ENCODE measurements at regions not wholly inside any gene's neighbourhood (a gene's known extent, or its start where the extent isn't known, plus 50 kb on each side); places are given as distances from the start of the nearest gene placed in this dataset.

DNA sequence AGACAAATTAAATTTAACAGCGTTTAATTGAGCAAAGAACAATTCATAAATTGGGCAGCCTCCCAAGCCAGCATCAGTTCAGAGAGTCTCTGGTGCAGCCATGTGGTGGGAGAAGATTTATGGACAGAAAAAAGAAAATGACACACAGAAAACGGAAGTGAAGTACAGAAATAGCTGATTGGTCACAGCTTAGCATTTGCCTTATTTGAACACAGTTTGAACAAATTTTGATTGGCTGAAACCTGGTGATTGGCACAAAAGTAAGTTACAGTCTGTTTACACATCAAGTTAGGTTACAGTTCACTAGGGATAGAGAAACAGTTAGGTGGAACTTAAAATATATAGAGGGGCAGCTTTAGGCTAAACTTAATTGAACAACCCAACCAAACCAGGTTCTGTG is 720.1 kb downstream of the TYW1 start:
- Histone ChIP-seq H3K4me1 (ENCODE audit: insufficient read depth, low read length, poor library complexity, severe bottlenecking) (no peaks in the 10 kb centered on the region), H4K20me1 (ENCODE audit: insufficient read depth, low read length, poor library complexity, severe bottlenecking) (no peaks in the 10 kb centered on the region), H3K9ac (ENCODE audit: low read depth, low read length, poor library complexity, severe bottlenecking) (no peak overlapping the region), H3K9me2 (replicated peaks; ENCODE audit: low read depth, low read length) (no peaks in the 10 kb centered on the region), H3K4me3 (ENCODE audit: low read length, poor library complexity, severe bottlenecking) (no peak overlapping the region), H3K4me2 (ENCODE audit: low read depth, low read length, poor library complexity, severe bottlenecking) (no peak overlapping the region), H3K9me3 (ENCODE audit: insufficient read depth, low read depth, low read length) (no peaks in the 10 kb centered on the region; the same call in 1 of the 2 replicates), H3F3A (ENCODE audit: low read depth) (no peaks in the 10 kb centered on the region), H3K79me2 (ENCODE audit: insufficient read depth, low read length) (no peaks in the 10 kb centered on the region), H3K36me3 (ENCODE audit: insufficient read depth, low read length) (no peaks in the 10 kb centered on the region), H2AFZ (ENCODE audit: low read length) (no peak overlapping the region), H3K27me3 (ENCODE audit: insufficient read depth, low read length, poor library complexity, severe bottlenecking) (no peaks in the 10 kb centered on the region)
- TF ChIP-seq, protein P1, sequence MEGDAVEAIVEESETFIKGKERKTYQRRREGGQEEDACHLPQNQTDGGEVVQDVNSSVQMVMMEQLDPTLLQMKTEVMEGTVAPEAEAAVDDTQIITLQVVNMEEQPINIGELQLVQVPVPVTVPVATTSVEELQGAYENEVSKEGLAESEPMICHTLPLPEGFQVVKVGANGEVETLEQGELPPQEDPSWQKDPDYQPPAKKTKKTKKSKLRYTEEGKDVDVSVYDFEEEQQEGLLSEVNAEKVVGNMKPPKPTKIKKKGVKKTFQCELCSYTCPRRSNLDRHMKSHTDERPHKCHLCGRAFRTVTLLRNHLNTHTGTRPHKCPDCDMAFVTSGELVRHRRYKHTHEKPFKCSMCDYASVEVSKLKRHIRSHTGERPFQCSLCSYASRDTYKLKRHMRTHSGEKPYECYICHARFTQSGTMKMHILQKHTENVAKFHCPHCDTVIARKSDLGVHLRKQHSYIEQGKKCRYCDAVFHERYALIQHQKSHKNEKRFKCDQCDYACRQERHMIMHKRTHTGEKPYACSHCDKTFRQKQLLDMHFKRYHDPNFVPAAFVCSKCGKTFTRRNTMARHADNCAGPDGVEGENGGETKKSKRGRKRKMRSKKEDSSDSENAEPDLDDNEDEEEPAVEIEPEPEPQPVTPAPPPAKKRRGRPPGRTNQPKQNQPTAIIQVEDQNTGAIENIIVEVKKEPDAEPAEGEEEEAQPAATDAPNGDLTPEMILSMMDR (conservative IDR thresholded peaks at IDR 0.05; ENCODE audit: low read length), result no peak
- no peak for TF ChIP-seq EZH2phosphoT487 (IDR thresholded peaks at IDR 0.05; ENCODE audit: borderline replicate concordance)

DNA sequence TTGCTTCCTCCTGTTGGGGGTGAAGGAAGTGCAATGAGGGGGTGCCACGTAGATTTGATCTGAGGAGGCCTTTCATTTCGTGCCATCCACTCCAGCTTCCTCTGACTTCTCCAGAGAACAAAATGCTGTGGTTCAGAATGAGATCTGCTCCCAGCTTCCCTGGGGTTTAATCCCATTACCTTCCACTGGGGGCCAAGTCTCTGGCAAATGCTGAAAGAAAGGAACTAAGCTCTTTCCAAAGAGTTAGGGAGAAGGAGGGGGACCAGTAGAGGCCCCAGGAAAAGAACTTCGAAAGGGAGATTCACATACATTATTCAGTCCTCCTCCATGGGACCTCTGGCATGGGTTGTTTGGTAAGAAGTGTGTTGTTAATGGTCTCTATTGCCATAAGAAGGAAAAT is 727.0 kb downstream of the TYW1 start:
- Histone ChIP-seq H3K9me3 (ENCODE audit: insufficient read depth, low read depth, low read length) (no peaks in the 10 kb centered on the region), H3K27me3 (ENCODE audit: insufficient read depth, low read length, poor library complexity, severe bottlenecking) (no peaks in the 10 kb centered on the region), H4K20me1 (ENCODE audit: insufficient read depth, low read length, poor library complexity, severe bottlenecking) (no peaks in the 10 kb centered on the region), H3K36me3 (ENCODE audit: insufficient read depth, low read length) (no peaks in the 10 kb centered on the region), H3K4me1 (ENCODE audit: insufficient read depth, low read length, poor library complexity, severe bottlenecking) (no peaks in the 10 kb centered on the region), H3K9me2 (replicated peaks; ENCODE audit: low read depth, low read length) (no peaks in the 10 kb centered on the region), H3F3A (ENCODE audit: low read depth) (no peaks in the 10 kb centered on the region), H3K79me2 (ENCODE audit: insufficient read depth, low read length) (no peaks in the 10 kb centered on the region), H3K9ac (ENCODE audit: low read depth, low read length, poor library complexity, severe bottlenecking) (no peak overlapping the region), H2AFZ (ENCODE audit: low read length) (no peak overlapping the region), H3K4me3 (ENCODE audit: low read length, poor library complexity, severe bottlenecking) (no peak overlapping the region), H3K4me2 (ENCODE audit: low read depth, low read length, poor library complexity, severe bottlenecking) (no peak overlapping the region)
- TF ChIP-seq EZH2phosphoT487 (IDR thresholded peaks at IDR 0.05; ENCODE audit: borderline replicate concordance), result no peak
- TF ChIP-seq, protein P1 (conservative IDR thresholded peaks at IDR 0.05; ENCODE audit: low read length), result no peak

DNA sequence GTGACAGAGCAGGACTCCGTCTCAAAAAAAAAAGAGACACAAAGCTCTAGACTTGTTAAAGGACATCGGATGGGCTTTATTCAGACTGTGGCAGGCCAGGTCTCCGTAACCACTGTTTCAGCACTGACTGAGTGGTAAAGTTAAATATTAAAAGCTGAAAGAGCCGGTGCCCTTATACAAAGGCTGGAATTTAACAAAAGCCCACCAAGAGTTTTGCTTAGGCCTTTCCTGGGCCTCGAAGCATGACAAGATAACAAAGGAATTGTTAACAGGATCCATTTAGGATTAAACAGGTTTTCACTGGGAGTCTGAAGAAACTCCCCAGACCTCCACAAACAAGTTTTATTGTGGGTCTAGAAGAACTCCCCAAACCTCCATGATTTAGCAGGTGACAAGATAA is 727.8 kb downstream of the TYW1 start:
- no peaks in the 10 kb centered on the region for H3K79me2 ChIP-seq (ENCODE audit: insufficient read depth, low read length)
- H3K9ac ChIP-seq (ENCODE audit: low read depth, low read length, poor library complexity, severe bottlenecking), result no peak overlapping the region
- H4K20me1 ChIP-seq (ENCODE audit: insufficient read depth, low read length, poor library complexity, severe bottlenecking), result no peaks in the 10 kb centered on the region
- H3K27me3 ChIP-seq (ENCODE audit: insufficient read depth, low read length, poor library complexity, severe bottlenecking), result no peaks in the 10 kb centered on the region
- no peak overlapping the region for H2AFZ ChIP-seq (ENCODE audit: low read length)
- H3K4me3 ChIP-seq (ENCODE audit: low read length, poor library complexity, severe bottlenecking), result no peak overlapping the region
- H3K4me1 ChIP-seq (ENCODE audit: insufficient read depth, low read length, poor library complexity, severe bottlenecking), result no peaks in the 10 kb centered on the region
- no peaks in the 10 kb centered on the region for H3F3A ChIP-seq (ENCODE audit: low read depth)
- no peaks in the 10 kb centered on the region for H3K9me3 ChIP-seq (ENCODE audit: insufficient read depth, low read depth, low read length)
- TF ChIP-seq, protein P1 (conservative IDR thresholded peaks at IDR 0.05; ENCODE audit: low read length), result no peak
- no peak for TF ChIP-seq EZH2phosphoT487 (IDR thresholded peaks at IDR 0.05; ENCODE audit: borderline replicate concordance)
- H3K36me3 ChIP-seq (ENCODE audit: insufficient read depth, low read length), result no peaks in the 10 kb centered on the region
- H3K4me2 ChIP-seq (ENCODE audit: low read depth, low read length, poor library complexity, severe bottlenecking), result no peak overlapping the region
- no peaks in the 10 kb centered on the region for H3K9me2 ChIP-seq (replicated peaks; ENCODE audit: low read depth, low read length)
